Activated naive CD4-positive, alpha-beta T cell (primary cell): ENCODE measurements at regions not wholly inside any gene's neighbourhood (a gene's known extent, or its start where the extent isn't known, plus 50 kb on each side); places are given as distances from the start of the nearest gene placed in this dataset.

Experiments
- DNase-seq, 4 experiments: peaks; one replicate each; lab custom pipeline; 2025; lab: John Stamatoyannopoulos, UW

GRCh38 chr10:117424883-117425649 lies 49.8 kb upstream of the PDZD8 start:
- DNase-seq: no peak
